ENCODE measurements at regions not wholly inside any gene's neighbourhood (a gene's known extent, or its start where the extent isn't known, plus 50 kb on each side); places are given as distances from the start of the nearest gene placed in this dataset.

DNA sequence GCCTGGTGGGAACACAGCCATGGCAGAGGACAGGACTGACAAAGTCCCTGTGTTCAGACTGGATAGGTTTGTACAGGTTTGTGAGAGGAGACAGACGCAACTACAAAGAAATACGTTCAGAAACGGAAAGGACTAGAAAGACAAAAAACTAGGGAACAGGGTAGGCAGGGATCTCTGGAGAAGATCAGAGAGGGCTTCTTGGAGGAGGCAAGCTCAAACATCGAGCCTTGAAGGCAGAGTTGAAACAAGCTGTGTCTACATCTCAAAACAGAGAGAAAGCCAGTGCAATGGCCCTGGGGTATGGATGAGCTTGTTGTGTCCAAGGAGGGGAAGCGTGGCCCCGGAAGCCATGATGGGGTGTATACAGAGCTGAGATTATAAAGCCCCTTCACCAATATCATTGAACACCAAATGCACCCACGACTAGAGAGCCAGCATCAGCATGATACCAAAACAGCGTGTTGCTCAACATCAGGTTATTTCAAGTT lies 89.6 kb upstream of the NCOR2 start:
- no peak overlapping the region for H3K4me3 ChIP-seq
- TF ChIP-seq POLR2AphosphoS5 (IDR thresholded peaks at IDR 0.05; ENCODE audit: borderline replicate concordance, low read depth, low read length), result no peak
- no peak for TF ChIP-seq FOXP2 (optimal IDR thresholded peaks at IDR 0.05; ENCODE audit: control extremely low read depth, extremely low read length, insufficient read depth)
- TF ChIP-seq EZH2 (IDR thresholded peaks at IDR 0.05), result no peak
- DNase-seq (ENCODE audit: low read depth, low spot score), result no peak
- no peaks in the 10 kb centered on the region for H3K36me3 ChIP-seq (ENCODE audit: insufficient read depth, low read length)
- H3K9me3 ChIP-seq (ENCODE audit: low read depth, low read length), result no peaks in the 10 kb centered on the region
- H3K27ac ChIP-seq, result no peak overlapping the region
- no peak overlapping the region for H3K9ac ChIP-seq (ENCODE audit: insufficient read length)

GRCh38 chr12:124655698-124656516 lies 88.5 kb upstream of the NCOR2 start:
- TF ChIP-seq POLR2AphosphoS5 (IDR thresholded peaks at IDR 0.05; ENCODE audit: borderline replicate concordance, low read depth, low read length), result no peak
- TF ChIP-seq FOXP2 (optimal IDR thresholded peaks at IDR 0.05; ENCODE audit: control extremely low read depth, extremely low read length, insufficient read depth), result no peak
- no peak for TF ChIP-seq EZH2 (IDR thresholded peaks at IDR 0.05)
- no peak overlapping the region for H3K9ac ChIP-seq (ENCODE audit: insufficient read length)
- no peaks in the 10 kb centered on the region for H3K9me3 ChIP-seq (ENCODE audit: low read depth, low read length)
- peak overlapping the region; percentile 17; the same call in 1 of the 2 replicates for H3K4me3 ChIP-seq
- DNase-seq (ENCODE audit: low read depth, low spot score), result no peak
- no peaks in the 10 kb centered on the region for H3K36me3 ChIP-seq (ENCODE audit: insufficient read depth, low read length)
- peak overlapping the region; percentile 67; the same call in 1 of the 2 replicates for H3K27ac ChIP-seq

- Histone ChIP-seq H3K9ac (ENCODE audit: insufficient read length) (peak overlapping the region; percentile 39), H3K9me3 (ENCODE audit: low read depth, low read length) (no peaks in the 10 kb centered on the region), H3K27ac (peak overlapping the region; percentile 67; the same call in 1 of the 2 replicates), H3K36me3 (ENCODE audit: insufficient read depth, low read length) (no peaks in the 10 kb centered on the region), H3K4me3 (peak overlapping the region; percentile 17; the same call in 1 of the 2 replicates)
- TF ChIP-seq POLR2AphosphoS5 (IDR thresholded peaks at IDR 0.05; ENCODE audit: borderline replicate concordance, low read depth, low read length), result no peak
- TF ChIP-seq FOXP2 (optimal IDR thresholded peaks at IDR 0.05; ENCODE audit: control extremely low read depth, extremely low read length, insufficient read depth), result no peak
- TF ChIP-seq EZH2 (IDR thresholded peaks at IDR 0.05), result no peak
- DNase-seq (ENCODE audit: low read depth, low spot score), result no peak
These were observed 87.8 kb upstream of the NCOR2 start for GRCh38 chr12:124655048-124655697.

GRCh38 chr12:124654666-124655047 lies 87.2 kb upstream of the NCOR2 start:
- H3K9ac ChIP-seq (ENCODE audit: insufficient read length), result no peak overlapping the region
- DNase-seq (ENCODE audit: low read depth, low spot score), result no peak
- H3K27ac ChIP-seq, result peak overlapping the region; percentile 67; the same call in 1 of the 2 replicates

DNA sequence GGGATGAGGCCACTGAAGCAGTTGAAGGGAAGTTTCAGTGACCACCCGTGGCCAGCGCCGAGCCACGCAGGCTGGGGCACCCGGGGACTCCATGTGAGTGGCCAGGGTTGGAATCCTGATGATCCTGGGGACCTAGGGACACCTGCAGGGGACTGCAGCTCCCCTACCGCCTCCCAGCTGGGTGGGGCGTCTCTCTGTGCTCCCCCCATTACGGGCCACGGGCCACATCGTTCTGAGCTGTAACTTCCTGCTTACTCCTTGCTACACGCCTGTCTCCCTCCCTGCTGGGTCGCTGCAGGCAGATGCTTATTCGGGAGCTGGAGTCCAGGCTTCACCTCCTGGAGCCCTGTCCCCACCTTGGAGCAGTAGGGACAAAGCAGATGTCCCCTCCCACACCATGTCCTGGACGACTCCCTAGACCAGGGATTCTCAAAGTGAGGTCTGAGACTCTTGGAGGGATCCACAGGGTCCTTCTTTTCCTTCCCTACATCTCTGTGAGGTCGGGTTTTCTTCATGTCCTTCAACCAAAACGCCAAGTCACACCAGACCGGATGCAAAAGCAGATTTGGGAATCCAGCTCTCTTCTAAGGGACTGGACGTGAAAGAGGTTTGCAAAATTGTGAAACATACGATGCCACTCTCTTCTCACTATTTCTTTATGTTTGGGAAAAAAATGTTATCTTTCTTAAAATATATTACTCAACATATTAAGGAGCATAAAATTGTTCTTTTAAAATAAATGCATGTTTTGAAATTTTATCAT lies 85.9 kb upstream of the NCOR2 start:
- DNase-seq (ENCODE audit: low read depth, low spot score), result no peak

More at GRCh38 chr12:124654666-124655047, 87.2 kb upstream of the NCOR2 start:
- H3K4me3 ChIP-seq, result no peak overlapping the region
- H3K36me3 ChIP-seq (ENCODE audit: insufficient read depth, low read length), result no peaks in the 10 kb centered on the region
- TF ChIP-seq EZH2 (IDR thresholded peaks at IDR 0.05), result no peak
- no peak for TF ChIP-seq POLR2AphosphoS5 (IDR thresholded peaks at IDR 0.05; ENCODE audit: borderline replicate concordance, low read depth, low read length)
- no peak for TF ChIP-seq FOXP2 (optimal IDR thresholded peaks at IDR 0.05; ENCODE audit: control extremely low read depth, extremely low read length, insufficient read depth)
- H3K9me3 ChIP-seq (ENCODE audit: low read depth, low read length), result no peaks in the 10 kb centered on the region

DNA sequence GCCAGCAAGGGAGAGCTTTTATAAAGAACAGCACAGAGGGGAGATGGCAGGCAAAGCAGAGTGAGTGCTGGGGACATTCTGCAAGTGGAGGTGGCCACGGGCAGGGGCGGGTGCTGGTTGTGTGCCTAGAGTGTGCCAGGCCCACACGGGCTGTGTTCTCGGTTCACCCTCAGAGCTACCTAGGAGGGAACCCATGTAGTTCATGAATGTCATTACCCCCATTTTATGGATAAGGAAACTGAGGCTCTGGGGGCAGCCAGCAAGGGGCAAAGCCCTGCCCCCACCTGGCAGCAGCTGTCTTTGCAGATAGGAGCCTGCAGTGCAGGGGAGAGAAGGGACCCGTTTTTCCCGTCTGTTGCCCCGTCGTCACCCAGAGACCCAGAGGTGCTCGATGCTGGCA lies 85.2 kb upstream of the NCOR2 start:
- no peaks in the 10 kb centered on the region for H3K36me3 ChIP-seq (ENCODE audit: insufficient read depth, low read length)
- no peak for TF ChIP-seq EZH2 (IDR thresholded peaks at IDR 0.05)
- no peak for TF ChIP-seq POLR2AphosphoS5 (IDR thresholded peaks at IDR 0.05; ENCODE audit: borderline replicate concordance, low read depth, low read length)
- no peak for TF ChIP-seq FOXP2 (optimal IDR thresholded peaks at IDR 0.05; ENCODE audit: control extremely low read depth, extremely low read length, insufficient read depth)
- no peak overlapping the region for H3K4me3 ChIP-seq
- H3K27ac ChIP-seq, result no peak overlapping the region
- no peak overlapping the region for H3K9ac ChIP-seq (ENCODE audit: insufficient read length)
- no peaks in the 10 kb centered on the region for H3K9me3 ChIP-seq (ENCODE audit: low read depth, low read length)
- DNase-seq (ENCODE audit: low read depth, low spot score), result no peak

More for the DNA sequence above, 85.9 kb upstream of the NCOR2 start:
- no peak for TF ChIP-seq EZH2 (IDR thresholded peaks at IDR 0.05)
- TF ChIP-seq POLR2AphosphoS5 (IDR thresholded peaks at IDR 0.05; ENCODE audit: borderline replicate concordance, low read depth, low read length), result no peak
- no peak for TF ChIP-seq FOXP2 (optimal IDR thresholded peaks at IDR 0.05; ENCODE audit: control extremely low read depth, extremely low read length, insufficient read depth)
- no peaks in the 10 kb centered on the region for H3K36me3 ChIP-seq (ENCODE audit: insufficient read depth, low read length)
- H3K9me3 ChIP-seq (ENCODE audit: low read depth, low read length), result no peaks in the 10 kb centered on the region
- H3K27ac ChIP-seq, result no peak overlapping the region
- no peak overlapping the region for H3K4me3 ChIP-seq
- no peak overlapping the region for H3K9ac ChIP-seq (ENCODE audit: insufficient read length)

GRCh38 chr12:124651516-124652273 lies 84.3 kb upstream of the NCOR2 start:
- Histone ChIP-seq H3K36me3 (ENCODE audit: insufficient read depth, low read length) (no peaks in the 10 kb centered on the region), H3K9me3 (ENCODE audit: low read depth, low read length) (no peaks in the 10 kb centered on the region), H3K27ac (no peak overlapping the region), H3K4me3 (no peak overlapping the region), H3K9ac (ENCODE audit: insufficient read length) (no peak overlapping the region)
- no peak for DNase-seq (ENCODE audit: low read depth, low spot score)
- no peak for TF ChIP-seq POLR2AphosphoS5 (IDR thresholded peaks at IDR 0.05; ENCODE audit: borderline replicate concordance, low read depth, low read length)
- TF ChIP-seq FOXP2 (optimal IDR thresholded peaks at IDR 0.05; ENCODE audit: control extremely low read depth, extremely low read length, insufficient read depth), result no peak
- TF ChIP-seq EZH2 (IDR thresholded peaks at IDR 0.05), result no peak

All from SK-N-MC (cell line).